DND-41 (cell line): ENCODE measurements at regions not wholly inside any gene's neighbourhood (a gene's known extent, or its start where the extent isn't known, plus 50 kb on each side); places are given as distances from the start of the nearest gene placed in this dataset.

Experiments
- ATAC-seq: fragments of 200-7000 bp; cut with Tn5 transposase; 3 replicates; pipeline ENCODE4 v1.9.1; 2021; ENCODE audit warnings: low read depth; ENCODE audit not compliant: insufficient read depth
- DNase-seq: peaks from one replicate; pipeline ENCODE4 v3.0.0-alpha.2; 2020
- H2AFZ ChIP-seq: 2 replicates; pipeline ENCODE4 v1.6.0; 2012; ENCODE audit warnings: low read depth, low read length
- H3K27ac ChIP-seq: 2 replicates; pipeline ENCODE4 v1.5.1; 2012; ENCODE audit warnings: low read length, inconsistent platforms
- H3K27me3 ChIP-seq: fragments of 200-600 bp; sonication (generic); 2 replicates; pipeline ENCODE4 v1.6.0; 2012; ENCODE audit warnings: low read length, mild to moderate bottlenecking, inconsistent platforms; ENCODE audit not compliant: insufficient read depth, poor library complexity
- H3K36me3 ChIP-seq: 2 replicates; pipeline ENCODE4 v1.5.1; 2012; ENCODE audit warnings: low read length, inconsistent platforms; ENCODE audit not compliant: insufficient read depth
- H3K4me1 ChIP-seq: 2 replicates; pipeline ENCODE4 v1.5.1; 2012; ENCODE audit warnings: mild to moderate bottlenecking, low read length; ENCODE audit not compliant: insufficient read depth
- H3K4me2 ChIP-seq: 2 replicates; pipeline ENCODE4 v1.6.0; 2012; ENCODE audit warnings: mild to moderate bottlenecking, moderate library complexity, low read length, inconsistent platforms; ENCODE audit not compliant: insufficient read depth
- H3K4me3 ChIP-seq, 2 experiments: fragments of 200-600 bp in 1 of 2; shearing (Covaris generic) in 1 of 2; 2 replicates each; pipeline ENCODE4 v1.5.1; 2012 to 2016; ENCODE audit warnings: inconsistent platforms in 2 of 2, low read length in 2 of 2, mild to moderate bottlenecking in 2 of 2, low read depth in 1 of 2, moderate library complexity in 1 of 2
- H3K79me2 ChIP-seq: 2 replicates; pipeline ENCODE4 v1.6.0; 2012; ENCODE audit warnings: low read length, inconsistent platforms; ENCODE audit not compliant: insufficient read depth
- H3K9ac ChIP-seq: 2 replicates; pipeline ENCODE4 v1.6.0; 2012; ENCODE audit warnings: low read depth, mild to moderate bottlenecking, inconsistent platforms, low read length, moderate library complexity
- H3K9me3 ChIP-seq: 2 replicates; pipeline ENCODE4 v1.5.1; 2012; ENCODE audit warnings: low read length, moderate library complexity, mild to moderate bottlenecking, inconsistent platforms; ENCODE audit not compliant: insufficient read depth, severe bottlenecking
- H4K20me1 ChIP-seq: 2 replicates; pipeline ENCODE4 v1.6.0; 2012; ENCODE audit warnings: low read length; ENCODE audit not compliant: insufficient read depth
- EZH2 ChIP-seq: IDR thresholded peaks from 3 replicates; pipeline ENCODE4 v1.6.1; 2012; ENCODE audit warnings: borderline replicate concordance, low read depth, mild to moderate bottlenecking, moderate library complexity, low read length, inconsistent platforms; ENCODE audit not compliant: severe bottlenecking
- TF ChIP-seq, protein P1 (sequence below): IDR thresholded peaks from 2 replicates; pipeline ENCODE4 v1.5.1; 2012; ENCODE audit warnings: borderline replicate concordance, low read length, moderate library complexity, mild to moderate bottlenecking; ENCODE audit not compliant: poor library complexity, severe bottlenecking; ENCODE audit errors: extremely low read depth

- Histone ChIP-seq H4K20me1 (no peaks in the 10 kb centered on the region), H3K4me2 (no peak overlapping the region), H3K4me3 (no peak overlapping the region), H3K27ac (no peak overlapping the region), H2AFZ (no peak overlapping the region), H3K9ac (no peak overlapping the region), H3K79me2 (no peaks in the 10 kb centered on the region), H3K4me1 (no peaks in the 10 kb centered on the region), H3K36me3 (no peaks in the 10 kb centered on the region), H3K27me3 (no peaks in the 10 kb centered on the region), H3K9me3 (no peaks in the 10 kb centered on the region)
- TF ChIP-seq EZH2, result no peak
- DNase-seq (no peak), ATAC-seq (no peak)
These were observed 229.3 kb downstream of the RFPL4B start for GRCh38 chr6:112576423-112576822.

DNA sequence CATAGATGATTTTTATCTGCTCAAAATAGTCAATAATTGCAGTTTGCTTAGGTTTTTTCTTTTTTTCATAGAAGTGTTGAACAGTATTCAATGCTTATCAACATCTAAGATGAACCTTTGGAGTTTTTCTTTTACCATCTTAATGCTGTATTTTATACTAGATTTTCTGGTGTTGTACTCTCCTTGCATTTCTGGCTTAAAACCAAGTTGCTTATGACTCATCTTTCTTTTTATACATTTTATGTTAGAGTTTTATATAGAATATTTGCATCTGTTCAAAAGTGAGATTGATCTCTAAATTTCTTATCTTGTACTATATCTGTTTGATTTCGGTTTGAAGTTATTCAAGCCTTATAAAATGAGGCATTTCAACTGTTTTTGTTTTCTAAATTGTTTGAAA, 232.5 kb downstream of the RFPL4B start:
- TF ChIP-seq EZH2, result no peak
- TF ChIP-seq, protein P1, sequence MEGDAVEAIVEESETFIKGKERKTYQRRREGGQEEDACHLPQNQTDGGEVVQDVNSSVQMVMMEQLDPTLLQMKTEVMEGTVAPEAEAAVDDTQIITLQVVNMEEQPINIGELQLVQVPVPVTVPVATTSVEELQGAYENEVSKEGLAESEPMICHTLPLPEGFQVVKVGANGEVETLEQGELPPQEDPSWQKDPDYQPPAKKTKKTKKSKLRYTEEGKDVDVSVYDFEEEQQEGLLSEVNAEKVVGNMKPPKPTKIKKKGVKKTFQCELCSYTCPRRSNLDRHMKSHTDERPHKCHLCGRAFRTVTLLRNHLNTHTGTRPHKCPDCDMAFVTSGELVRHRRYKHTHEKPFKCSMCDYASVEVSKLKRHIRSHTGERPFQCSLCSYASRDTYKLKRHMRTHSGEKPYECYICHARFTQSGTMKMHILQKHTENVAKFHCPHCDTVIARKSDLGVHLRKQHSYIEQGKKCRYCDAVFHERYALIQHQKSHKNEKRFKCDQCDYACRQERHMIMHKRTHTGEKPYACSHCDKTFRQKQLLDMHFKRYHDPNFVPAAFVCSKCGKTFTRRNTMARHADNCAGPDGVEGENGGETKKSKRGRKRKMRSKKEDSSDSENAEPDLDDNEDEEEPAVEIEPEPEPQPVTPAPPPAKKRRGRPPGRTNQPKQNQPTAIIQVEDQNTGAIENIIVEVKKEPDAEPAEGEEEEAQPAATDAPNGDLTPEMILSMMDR, result no peak
- no peak overlapping the region for H3K9ac ChIP-seq
- H3K79me2 ChIP-seq, result no peaks in the 10 kb centered on the region
- H3K27me3 ChIP-seq, result no peaks in the 10 kb centered on the region
- H3K36me3 ChIP-seq, result no peaks in the 10 kb centered on the region
- no peak for DNase-seq
- no peak overlapping the region for H3K27ac ChIP-seq
- no peaks in the 10 kb centered on the region for H3K9me3 ChIP-seq
- no peak overlapping the region for H3K4me3 ChIP-seq
- no peaks in the 10 kb centered on the region for H4K20me1 ChIP-seq
- H3K4me2 ChIP-seq, result no peak overlapping the region
- no peak for ATAC-seq
- no peak overlapping the region for H2AFZ ChIP-seq
- no peaks in the 10 kb centered on the region for H3K4me1 ChIP-seq

DNA sequence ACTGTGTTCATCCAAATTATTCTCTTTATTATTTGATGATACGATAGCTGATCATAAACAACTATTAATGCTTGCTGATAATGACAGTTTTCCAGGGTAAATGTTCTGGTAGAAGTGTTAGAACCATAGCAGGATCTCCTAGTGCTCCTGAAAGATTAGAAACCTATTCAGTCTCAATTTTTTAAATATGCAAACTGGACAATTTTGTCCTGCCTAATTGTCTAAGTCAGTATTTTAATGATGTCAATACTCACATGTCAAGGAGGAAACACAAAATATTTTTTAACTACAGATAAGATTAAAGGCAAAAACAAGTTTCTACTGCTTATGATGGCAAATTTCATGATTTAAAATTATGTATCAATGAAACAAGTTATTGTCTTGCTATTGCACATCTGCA, 233.9 kb downstream of the RFPL4B start:
- Histone ChIP-seq H3K9me3 (no peaks in the 10 kb centered on the region), H3K4me2 (no peak overlapping the region), H3K36me3 (no peaks in the 10 kb centered on the region), H3K4me3 (no peak overlapping the region), H4K20me1 (no peaks in the 10 kb centered on the region), H2AFZ (no peak overlapping the region), H3K4me1 (no peaks in the 10 kb centered on the region), H3K27ac (no peak overlapping the region), H3K27me3 (no peaks in the 10 kb centered on the region), H3K79me2 (no peaks in the 10 kb centered on the region), H3K9ac (no peak overlapping the region)
- DNase-seq, result no peak
- TF ChIP-seq, protein P1, result no peak
- no peak for ATAC-seq

DNA sequence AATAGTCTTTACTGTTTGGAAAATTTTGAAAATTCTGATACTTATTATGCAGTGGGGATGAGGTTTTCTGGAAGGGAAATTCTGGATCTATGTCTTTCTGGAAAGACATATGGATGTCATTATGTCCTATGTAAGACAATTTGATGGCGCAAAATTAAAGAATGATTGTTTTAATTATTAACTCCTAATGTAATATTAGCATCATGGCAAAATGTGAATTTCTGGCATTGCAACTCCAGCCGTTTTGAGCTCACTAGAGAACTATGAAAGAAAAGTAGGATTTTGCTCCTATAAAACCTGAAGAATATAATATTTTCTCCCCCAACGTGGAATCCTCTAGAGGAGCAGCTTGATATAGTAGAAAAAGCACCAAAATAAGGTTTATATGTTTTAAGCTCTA, 243.2 kb downstream of the RFPL4B start:
- no peak for DNase-seq
- Histone ChIP-seq H3K4me2 (no peak overlapping the region), H3K9ac (no peak overlapping the region), H2AFZ (no peak overlapping the region), H3K79me2 (no peaks in the 10 kb centered on the region), H3K36me3 (no peaks in the 10 kb centered on the region), H3K4me3 (no peak overlapping the region), H4K20me1 (no peaks in the 10 kb centered on the region), H3K27ac (no peak overlapping the region), H3K9me3 (no peaks in the 10 kb centered on the region), H3K4me1 (no peaks in the 10 kb centered on the region), H3K27me3 (no peaks in the 10 kb centered on the region)
- ATAC-seq, result no peak
- TF ChIP-seq, protein P1, result no peak
- TF ChIP-seq EZH2, result no peak
